ENCODE measurements at regions not wholly inside any gene's neighbourhood (a gene's known extent, or its start where the extent isn't known, plus 50 kb on each side); places are given as distances from the start of the nearest gene placed in this dataset.

GRCh38 chr5:74459984-74460383, 180.5 kb downstream of the ENC1 start:
- Histone ChIP-seq H3K4me2 (ENCODE audit: low read length) (no peak overlapping the region), H3K27me3 (ENCODE audit: insufficient read depth, low read depth, low read length) (no peaks in the 10 kb centered on the region)
- no peak for TF ChIP-seq REST (IDR thresholded peaks at IDR 0.05; ENCODE audit: borderline replicate concordance)
- TF ChIP-seq TAF1 (IDR thresholded peaks at IDR 0.05; ENCODE audit: low read depth), result no peak
- no peak for TF ChIP-seq MXI1 (conservative IDR thresholded peaks at IDR 0.05; ENCODE audit: poor library complexity, severe bottlenecking)
- TF ChIP-seq EP300 (conservative IDR thresholded peaks at IDR 0.05; ENCODE audit: poor library complexity, severe bottlenecking), result no peak
- no peak for TF ChIP-seq CTCF (IDR thresholded peaks at IDR 0.05; ENCODE audit: poor library complexity, severe bottlenecking)
- TF ChIP-seq RAD21 (conservative IDR thresholded peaks at IDR 0.05), result no peak
- no peak for TF ChIP-seq POLR2AphosphoS5 (IDR thresholded peaks at IDR 0.05)
- TF ChIP-seq SMC3 (conservative IDR thresholded peaks at IDR 0.05; ENCODE audit: poor library complexity), result no peak

GRCh38 chr5:74457876-74458275, 182.7 kb downstream of the ENC1 start:
- TF ChIP-seq MXI1 (conservative IDR thresholded peaks at IDR 0.05; ENCODE audit: poor library complexity, severe bottlenecking) (no peak), REST (IDR thresholded peaks at IDR 0.05; ENCODE audit: borderline replicate concordance) (no peak), SMC3 (conservative IDR thresholded peaks at IDR 0.05; ENCODE audit: poor library complexity) (no peak), EP300 (conservative IDR thresholded peaks at IDR 0.05; ENCODE audit: poor library complexity, severe bottlenecking) (no peak), EZH2 (IDR thresholded peaks at IDR 0.05; ENCODE audit: borderline replicate concordance, insufficient read depth, low read length, poor library complexity, severe bottlenecking) (no peak), POLR2AphosphoS5 (IDR thresholded peaks at IDR 0.05) (no peak), CTCF (IDR thresholded peaks at IDR 0.05; ENCODE audit: poor library complexity, severe bottlenecking) (no peak)
- no peaks in the 10 kb centered on the region for H4K20me1 ChIP-seq (ENCODE audit: insufficient read depth)
- H3K36me3 ChIP-seq (ENCODE audit: insufficient read depth, low read length), result no peaks in the 10 kb centered on the region
- H3K4me3 ChIP-seq (ENCODE audit: low read length), result no peak overlapping the region
- H3K9ac ChIP-seq (ENCODE audit: low read length), result no peak overlapping the region
- H3K79me2 ChIP-seq (replicated peaks; ENCODE audit: insufficient read depth, low read length), result no peaks in the 10 kb centered on the region
- H2AFZ ChIP-seq (ENCODE audit: low read depth, low read length), result no peak overlapping the region
- no peak overlapping the region for H3K27ac ChIP-seq (ENCODE audit: low read length)
- no peaks in the 10 kb centered on the region for H3K9me3 ChIP-seq (ENCODE audit: low read length)
- no peaks in the 10 kb centered on the region for H3F3A ChIP-seq (ENCODE audit: insufficient read depth, low read length, poor library complexity, severe bottlenecking)
- no peak overlapping the region for H3K4me2 ChIP-seq (ENCODE audit: low read length)
- no peaks in the 10 kb centered on the region for H3K9me2 ChIP-seq (ENCODE audit: insufficient read depth, low read length)
- no peaks in the 10 kb centered on the region for H3K27me3 ChIP-seq (ENCODE audit: insufficient read depth, low read depth, low read length)

More at GRCh38 chr5:74459984-74460383, 180.5 kb downstream of the ENC1 start:
- Histone ChIP-seq H3K36me3 (ENCODE audit: insufficient read depth, low read length) (no peaks in the 10 kb centered on the region), H2AFZ (ENCODE audit: low read depth, low read length) (no peak overlapping the region), H3F3A (ENCODE audit: insufficient read depth, low read length, poor library complexity, severe bottlenecking) (no peaks in the 10 kb centered on the region), H3K79me2 (replicated peaks; ENCODE audit: insufficient read depth, low read length) (no peaks in the 10 kb centered on the region), H3K9ac (ENCODE audit: low read length) (no peak overlapping the region), H3K4me3 (ENCODE audit: low read length) (no peak overlapping the region), H3K27ac (ENCODE audit: low read length) (no peak overlapping the region), H4K20me1 (ENCODE audit: insufficient read depth) (no peaks in the 10 kb centered on the region), H3K9me3 (ENCODE audit: low read length) (no peaks in the 10 kb centered on the region), H3K9me2 (ENCODE audit: insufficient read depth, low read length) (no peaks in the 10 kb centered on the region)
